Glutamatergic neuron (in vitro differentiated cells): ENCODE measurements at regions not wholly inside any gene's neighbourhood (a gene's known extent, or its start where the extent isn't known, plus 50 kb on each side); places are given as distances from the start of the nearest gene placed in this dataset.

ENCODE experiments used
- DNase-seq: peaks from one replicate; pipeline ENCODE4 v3.0.0; 2022
- H3K27ac Mint-ChIP-seq: one replicate; pipeline ENCODE4 v1.8.0; 2020; ENCODE audit warnings: mild to moderate bottlenecking, mixed read lengths, inconsistent platforms; ENCODE audit not compliant: unreplicated experiment
- H3K27me3 Mint-ChIP-seq: one replicate; pipeline ENCODE4 v1.8.0; 2020; ENCODE audit warnings: mild to moderate bottlenecking, moderate library complexity, mixed read lengths, inconsistent platforms; ENCODE audit not compliant: unreplicated experiment
- H3K36me3 Mint-ChIP-seq: one replicate; pipeline ENCODE4 v1.8.0; 2020; ENCODE audit warnings: mild to moderate bottlenecking, mixed read lengths, inconsistent platforms; ENCODE audit not compliant: unreplicated experiment
- H3K4me1 Mint-ChIP-seq: one replicate; pipeline ENCODE4 v1.8.0; 2020; ENCODE audit warnings: mild to moderate bottlenecking, low read depth, mixed read lengths, inconsistent platforms; ENCODE audit not compliant: unreplicated experiment
- H3K4me3 Mint-ChIP-seq: one replicate; pipeline ENCODE4 v1.8.0; 2020; ENCODE audit warnings: mild to moderate bottlenecking, mixed read lengths, inconsistent platforms; ENCODE audit not compliant: unreplicated experiment
- H3K9me3 Mint-ChIP-seq: one replicate; pipeline ENCODE4 v1.8.0; 2020; ENCODE audit warnings: mild to moderate bottlenecking, moderate library complexity, mixed read lengths, inconsistent platforms; ENCODE audit not compliant: unreplicated experiment
- TF ChIP-seq, protein P1 (sequence below): fragments of 200-600 bp; sonication (generic); IDR thresholded peaks from one replicate; pipeline ENCODE4 v1.5.0; 2021; ENCODE audit not compliant: partially characterized antibody, unreplicated experiment

- DNase-seq: no peak
- no peaks in the 10 kb centered on the region for H3K27me3 Mint-ChIP-seq
- H3K36me3 Mint-ChIP-seq: no peaks in the 10 kb centered on the region
- no peaks in the 10 kb centered on the region for H3K4me1 Mint-ChIP-seq
- TF ChIP-seq, protein P1, sequence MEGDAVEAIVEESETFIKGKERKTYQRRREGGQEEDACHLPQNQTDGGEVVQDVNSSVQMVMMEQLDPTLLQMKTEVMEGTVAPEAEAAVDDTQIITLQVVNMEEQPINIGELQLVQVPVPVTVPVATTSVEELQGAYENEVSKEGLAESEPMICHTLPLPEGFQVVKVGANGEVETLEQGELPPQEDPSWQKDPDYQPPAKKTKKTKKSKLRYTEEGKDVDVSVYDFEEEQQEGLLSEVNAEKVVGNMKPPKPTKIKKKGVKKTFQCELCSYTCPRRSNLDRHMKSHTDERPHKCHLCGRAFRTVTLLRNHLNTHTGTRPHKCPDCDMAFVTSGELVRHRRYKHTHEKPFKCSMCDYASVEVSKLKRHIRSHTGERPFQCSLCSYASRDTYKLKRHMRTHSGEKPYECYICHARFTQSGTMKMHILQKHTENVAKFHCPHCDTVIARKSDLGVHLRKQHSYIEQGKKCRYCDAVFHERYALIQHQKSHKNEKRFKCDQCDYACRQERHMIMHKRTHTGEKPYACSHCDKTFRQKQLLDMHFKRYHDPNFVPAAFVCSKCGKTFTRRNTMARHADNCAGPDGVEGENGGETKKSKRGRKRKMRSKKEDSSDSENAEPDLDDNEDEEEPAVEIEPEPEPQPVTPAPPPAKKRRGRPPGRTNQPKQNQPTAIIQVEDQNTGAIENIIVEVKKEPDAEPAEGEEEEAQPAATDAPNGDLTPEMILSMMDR: no peak
- no peak overlapping the region for H3K4me3 Mint-ChIP-seq
- H3K27ac Mint-ChIP-seq: no peak overlapping the region
- no peaks in the 10 kb centered on the region for H3K9me3 Mint-ChIP-seq
Observed at GRCh38 chr1:192756314-192756713, 52.5 kb upstream of the RGS2 start.

DNA sequence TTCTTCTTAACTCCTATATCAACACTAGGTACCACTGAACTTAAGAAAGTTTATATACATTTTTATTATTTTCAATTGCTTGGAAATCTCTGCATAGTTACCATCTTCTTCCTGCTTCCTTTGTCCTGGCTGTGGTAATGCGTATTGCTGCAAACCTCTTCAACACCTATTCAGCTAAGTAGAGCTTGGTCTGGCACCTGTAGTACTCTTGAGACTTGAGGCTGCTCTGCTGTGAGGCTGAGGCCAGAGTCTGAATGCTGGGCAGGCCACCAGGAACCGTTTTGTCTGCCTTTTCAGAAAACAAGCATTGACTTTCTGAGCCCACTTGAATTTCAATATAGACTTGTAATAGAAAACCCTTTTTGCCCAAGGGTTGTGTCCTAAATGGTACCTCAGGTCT, 52.0 kb upstream of the RGS2 start:
- no peak for DNase-seq
- TF ChIP-seq, protein P1: no peak
- H3K9me3 Mint-ChIP-seq: no peaks in the 10 kb centered on the region
- H3K27me3 Mint-ChIP-seq: no peaks in the 10 kb centered on the region
- H3K4me3 Mint-ChIP-seq: no peak overlapping the region
- H3K36me3 Mint-ChIP-seq: no peaks in the 10 kb centered on the region
- H3K27ac Mint-ChIP-seq: no peak overlapping the region
- no peaks in the 10 kb centered on the region for H3K4me1 Mint-ChIP-seq

GRCh38 chr1:192758492-192758891, 50.3 kb upstream of the RGS2 start:
- H3K36me3 Mint-ChIP-seq: no peaks in the 10 kb centered on the region
- no peak for DNase-seq
- H3K4me3 Mint-ChIP-seq: no peak overlapping the region
- no peaks in the 10 kb centered on the region for H3K9me3 Mint-ChIP-seq
- no peaks in the 10 kb centered on the region for H3K27me3 Mint-ChIP-seq
- no peak overlapping the region for H3K27ac Mint-ChIP-seq
- TF ChIP-seq, protein P1: no peak
- no peaks in the 10 kb centered on the region for H3K4me1 Mint-ChIP-seq
